HG02943 (cell line): ENCODE measurements at regions not wholly inside any gene's neighbourhood (a gene's known extent, or its start where the extent isn't known, plus 50 kb on each side); places are given as distances from the start of the nearest gene placed in this dataset.

Experiments
- ATAC-seq: cut with Tn5 transposase; IDR thresholded peaks from one replicate; pipeline ENCODE4 v1.9.1; 2021; ENCODE audit warnings: mild to moderate bottlenecking, low read depth, moderate library complexity; ENCODE audit not compliant: unreplicated experiment

- ATAC-seq: no peak
Observed at GRCh38 chr10:6743291-6743849, 163.3 kb upstream of the PRKCQ start.

GRCh38 chr10:6741541-6741941 is 161.5 kb upstream of the PRKCQ start:
- ATAC-seq: no peak

GRCh38 chr10:6739530-6740174 is 159.6 kb upstream of the PRKCQ start:
- no peak for ATAC-seq

GRCh38 chr10:6738112-6738768 is 158.2 kb upstream of the PRKCQ start:
- ATAC-seq: no peak

GRCh38 chr10:6737758-6738111 is 157.7 kb upstream of the PRKCQ start:
- no peak for ATAC-seq

GRCh38 chr10:6737080-6737641 is 157.1 kb upstream of the PRKCQ start:
- ATAC-seq: no peak

- no peak for ATAC-seq
Observed at GRCh38 chr10:6734286-6734685, 154.2 kb upstream of the PRKCQ start.

- no peak for ATAC-seq
Observed at GRCh38 chr10:6729861-6730344, 149.8 kb upstream of the PRKCQ start.

- no peak for ATAC-seq
Observed at GRCh38 chr10:6729071-6729774, 149.1 kb upstream of the PRKCQ start.

GRCh38 chr10:6726924-6727323 is 146.8 kb upstream of the PRKCQ start:
- no peak for ATAC-seq

GRCh38 chr10:6722616-6723004 is 142.5 kb upstream of the PRKCQ start:
- no peak for ATAC-seq

GRCh38 chr10:6721964-6722615 is 142.0 kb upstream of the PRKCQ start:
- ATAC-seq: no peak

GRCh38 chr10:6721480-6721879 is 141.4 kb upstream of the PRKCQ start:
- ATAC-seq: no peak

- ATAC-seq: no peak
Observed at GRCh38 chr10:6719561-6719960, 139.5 kb upstream of the PRKCQ start.

- ATAC-seq: no peak
Observed at GRCh38 chr10:6718550-6718949, 138.5 kb upstream of the PRKCQ start.

- no peak for ATAC-seq
Observed at GRCh38 chr10:6716516-6716915, 136.4 kb upstream of the PRKCQ start.

GRCh38 chr10:6713716-6714115 is 133.6 kb upstream of the PRKCQ start:
- no peak for ATAC-seq

GRCh38 chr10:6713120-6713519 is 133.0 kb upstream of the PRKCQ start:
- no peak for ATAC-seq

- ATAC-seq: no peak
Observed at GRCh38 chr10:6711881-6712280, 131.8 kb upstream of the PRKCQ start.

- ATAC-seq: no peak
Observed at GRCh38 chr10:6711408-6711841, 131.3 kb upstream of the PRKCQ start.

- no peak for ATAC-seq
Observed at GRCh38 chr10:6707352-6707751, 127.3 kb upstream of the PRKCQ start.
